ENCODE measurements at regions not wholly inside any gene's neighbourhood (a gene's known extent, or its start where the extent isn't known, plus 50 kb on each side); places are given as distances from the start of the nearest gene placed in this dataset.
"Not testable (repeated sequence)": the region's sequence is repeated elsewhere in the genome, so short reads cannot be mapped to it uniquely, and the experiment has no call there.

GRCh38 chr13:68749796-68750195 lies 1357.8 kb upstream of the ATXN8OS start:
- DNase-seq: no peak

GRCh38 chr13:68748038-68748437 lies 1359.6 kb upstream of the ATXN8OS start:
- DNase-seq: no peak

- no peak for DNase-seq
These were observed 1362.1 kb upstream of the ATXN8OS start for GRCh38 chr13:68745502-68745901.

DNA sequence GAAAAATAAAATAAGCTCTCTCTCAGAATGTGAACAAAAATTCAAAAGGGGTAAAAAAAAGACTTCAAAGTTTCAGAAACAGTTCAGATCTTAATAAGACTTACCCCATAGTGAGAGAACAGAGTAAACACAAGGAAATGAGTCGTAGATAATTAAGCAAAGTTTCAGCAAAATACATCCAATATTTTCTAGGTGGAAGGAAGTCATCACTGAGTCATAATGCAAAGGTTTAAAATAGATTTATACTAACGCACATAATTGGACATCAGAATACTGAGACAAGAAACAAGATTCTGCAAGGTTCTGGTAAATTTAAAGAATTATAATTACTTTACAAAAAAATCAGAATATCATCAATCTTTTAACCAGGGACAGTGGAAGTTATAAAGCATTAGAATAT lies 1370.7 kb upstream of the ATXN8OS start:
- no peak for DNase-seq

GRCh38 chr13:68727798-68728197 lies 1379.8 kb upstream of the ATXN8OS start:
- no peak for DNase-seq

DNA sequence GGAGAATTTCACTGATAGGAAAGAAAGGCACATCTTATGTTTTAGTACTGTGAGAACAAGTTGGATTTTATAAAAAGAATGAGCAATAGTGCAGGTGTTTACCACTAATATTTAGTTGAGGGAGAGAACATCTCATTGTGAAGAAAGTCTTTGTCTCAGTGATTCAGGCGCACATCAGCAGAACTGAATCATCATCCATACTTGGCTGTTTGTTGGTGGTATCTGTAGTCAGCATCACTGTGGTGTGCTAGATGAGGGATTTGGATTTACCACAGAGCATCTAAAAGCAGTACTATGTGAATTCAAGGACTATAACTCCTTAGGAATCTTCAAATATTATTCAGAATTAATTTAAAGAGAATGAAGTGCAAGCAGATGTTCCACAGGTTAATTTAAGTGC lies 1380.5 kb upstream of the ATXN8OS start:
- DNase-seq: no peak

DNA sequence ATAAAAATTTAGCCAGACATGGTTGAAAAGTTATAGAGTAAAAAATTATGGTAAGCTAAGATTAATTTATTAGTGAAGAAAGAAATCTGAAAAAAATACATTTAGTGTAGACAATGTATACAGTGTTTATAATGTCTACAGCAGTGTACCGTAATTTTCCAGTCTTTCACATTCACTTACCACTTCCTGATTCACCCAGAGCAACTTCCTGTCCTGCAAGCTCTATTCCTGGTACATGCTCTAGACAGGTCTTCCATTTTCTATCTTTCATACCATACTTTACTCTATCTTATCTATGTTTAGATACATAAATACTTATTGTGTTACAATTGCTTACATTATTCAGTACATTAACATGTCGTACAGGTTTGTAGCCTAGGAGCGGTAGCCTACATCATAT lies 1387.8 kb upstream of the ATXN8OS start:
- DNase-seq: no peak

GRCh38 chr13:68715651-68716050 lies 1392.0 kb upstream of the ATXN8OS start:
- no peak for DNase-seq

DNA sequence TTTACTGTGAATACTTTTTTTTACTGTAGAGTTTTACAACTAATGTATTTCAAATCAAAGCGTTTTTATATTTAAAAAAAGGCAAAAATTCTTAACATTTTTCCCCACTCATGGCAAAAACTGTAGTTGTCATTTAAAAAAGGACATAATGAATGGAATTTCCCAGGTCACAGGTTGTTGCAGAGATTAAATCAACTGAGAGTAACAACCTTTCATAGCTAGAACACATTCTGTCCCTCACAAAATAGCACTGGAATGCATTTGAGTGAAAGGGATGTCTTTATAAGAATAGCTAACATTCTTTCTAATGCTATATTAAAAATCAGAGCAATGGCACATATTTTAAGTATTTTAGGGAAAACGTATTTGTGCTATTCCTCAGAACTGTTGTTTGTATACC lies 1393.3 kb upstream of the ATXN8OS start:
- DNase-seq: no peak

DNA sequence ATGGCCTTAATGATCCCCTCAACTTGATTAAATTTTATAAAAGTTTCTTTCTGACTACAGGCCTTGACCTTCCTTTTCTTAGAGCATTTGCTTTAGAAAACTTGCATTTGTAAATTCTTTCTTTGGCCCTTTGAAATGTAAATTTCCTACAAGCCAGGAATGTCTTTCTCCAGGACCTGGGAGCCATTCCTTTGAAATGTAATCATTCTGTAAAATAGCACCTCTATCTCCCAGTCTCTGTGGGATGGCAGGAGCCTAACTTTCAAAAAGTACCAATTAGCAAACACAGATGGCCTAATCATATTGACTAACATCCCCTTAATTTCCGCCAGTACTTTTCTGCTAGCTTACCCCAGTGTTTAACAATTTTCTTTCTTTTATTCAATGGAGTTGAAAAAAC lies 1394.2 kb upstream of the ATXN8OS start:
- DNase-seq: no peak

GRCh38 chr13:68708336-68708908 lies 1399.2 kb upstream of the ATXN8OS start:
- DNase-seq: no peak

- DNase-seq: not testable (repeated sequence)
These were observed 1401.6 kb upstream of the ATXN8OS start for GRCh38 chr13:68706044-68706443.

- DNase-seq: no peak
These were observed 1410.1 kb upstream of the ATXN8OS start for GRCh38 chr13:68697551-68697950.

GRCh38 chr13:68696907-68697306 lies 1410.7 kb upstream of the ATXN8OS start:
- no peak for DNase-seq

GRCh38 chr13:68692049-68692448 lies 1415.6 kb upstream of the ATXN8OS start:
- DNase-seq: no peak

DNA sequence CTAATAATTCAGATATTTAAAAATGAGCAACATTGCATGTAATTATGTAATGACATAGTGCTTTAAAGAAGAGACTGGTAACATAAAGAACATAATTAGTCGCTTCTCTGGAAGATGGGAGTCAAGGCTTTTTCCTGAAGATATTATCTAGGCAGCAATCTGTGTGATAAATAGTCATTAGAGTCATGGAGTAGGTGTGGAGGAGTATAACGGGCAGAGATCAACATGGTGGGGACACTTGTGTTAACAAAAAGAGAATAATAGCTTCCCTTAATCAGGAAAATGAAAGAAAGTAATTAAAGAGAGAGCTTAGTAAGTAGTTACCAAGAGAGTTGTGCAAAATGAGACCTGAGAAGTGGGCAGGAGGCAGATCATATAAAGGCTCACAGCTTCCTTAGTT lies 1417.1 kb upstream of the ATXN8OS start:
- DNase-seq: no peak

- no peak for DNase-seq
These were observed 1431.0 kb upstream of the ATXN8OS start for GRCh38 chr13:68676513-68677115.

GRCh38 chr13:68675209-68675608 lies 1432.4 kb upstream of the ATXN8OS start:
- DNase-seq: no peak

GRCh38 chr13:68667863-68668262 lies 1437.7 kb upstream of the PCDH9 start:
- no peak for DNase-seq

GRCh38 chr13:68666774-68667397 lies 1436.8 kb upstream of the PCDH9 start:
- DNase-seq: no peak

- no peak for DNase-seq
These were observed 1415.7 kb upstream of the PCDH9 start for GRCh38 chr13:68645814-68646213.

DNA sequence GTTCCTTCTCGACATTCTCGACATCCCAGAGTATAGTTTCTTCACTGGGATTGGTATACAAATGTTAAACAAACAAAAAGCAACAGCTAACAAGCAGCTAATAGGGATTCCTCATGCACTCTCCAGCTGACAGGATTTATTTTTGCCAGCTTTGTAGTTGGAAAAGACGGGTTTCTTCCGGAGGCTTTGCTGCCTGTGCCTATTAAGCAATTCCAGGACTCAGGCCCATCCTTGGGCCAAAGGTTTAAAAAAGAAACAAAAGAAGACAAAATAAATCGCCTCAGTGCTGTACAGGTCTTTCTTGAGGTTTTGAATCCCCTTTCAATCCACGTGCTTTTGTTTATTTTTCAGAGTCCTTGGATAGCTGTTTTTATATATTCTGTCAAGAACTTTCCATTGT lies 1414.5 kb upstream of the PCDH9 start:
- no peak for DNase-seq

DNA sequence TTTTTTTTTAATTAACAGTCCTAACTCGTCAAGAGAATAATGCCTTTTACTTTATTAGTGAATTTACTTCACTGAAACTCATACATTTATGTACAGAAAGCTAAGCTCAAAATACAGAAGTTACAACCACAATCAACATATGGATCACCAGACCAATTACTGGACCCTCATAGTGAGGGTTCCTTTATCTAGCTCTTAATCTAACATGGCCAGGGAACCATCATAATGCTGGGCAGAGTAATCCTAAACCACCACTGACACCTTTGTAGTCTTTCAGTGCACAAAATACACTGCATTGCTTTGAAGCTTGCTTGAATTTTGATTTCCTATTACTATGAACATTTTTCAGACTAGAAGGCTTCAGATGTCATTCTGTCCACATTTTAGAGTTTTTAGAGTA lies 1406.6 kb upstream of the PCDH9 start:
- no peak for DNase-seq

GRCh38 chr13:68628994-68629393 lies 1398.9 kb upstream of the PCDH9 start:
- no peak for DNase-seq

DNA sequence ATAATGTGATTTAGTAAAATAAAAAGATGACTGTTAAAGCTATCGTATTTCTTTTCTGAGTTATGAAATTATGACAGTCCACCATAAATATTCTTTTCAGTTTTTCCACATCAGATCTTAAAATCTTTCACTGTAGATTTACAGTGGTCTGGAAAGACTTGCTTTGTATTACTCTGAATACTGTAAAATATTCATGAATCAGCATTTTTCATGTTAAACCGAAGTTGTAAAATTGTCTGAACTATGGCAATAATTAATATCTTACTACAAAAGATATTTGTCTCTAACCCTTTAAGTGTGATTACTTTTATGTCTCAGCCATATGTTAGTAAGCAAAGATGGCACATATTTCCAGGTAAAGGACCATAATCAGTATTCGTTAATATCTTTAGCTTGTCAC lies 1397.2 kb upstream of the PCDH9 start:
- no peak for DNase-seq

All from amniotic stem cell (primary cell).